Head of caudate nucleus (tissue), 42 donors: ENCODE measurements at regions not wholly inside any gene's neighbourhood (a gene's known extent, or its start where the extent isn't known, plus 50 kb on each side); places are given as distances from the start of the nearest gene placed in this dataset.

Experiments
- DNase-seq, 42 donors: peaks; one replicate each; pipeline versions ENCODE4 v3.0.0 to v3.0.0-alpha.2; 2020 to 2021; ENCODE audit warnings: mixed read lengths in 7 of 42
- intact Hi-C: fragments of 100-400 bp; cut with DNase I; formaldehyde crosslinking; loops from one replicate; pipeline ENCODE4 v1.15.0; 2022

- no peak for DNase-seq
- intact Hi-C loops: no loop called here
These were observed 981.4 kb downstream of the BCL11B start for GRCh38 chr14:98290596-98290995.

- DNase-seq: no peak
- intact Hi-C loops: no loop called here
These were observed 979.8 kb downstream of the BCL11B start for GRCh38 chr14:98292191-98292590.

- intact Hi-C loops: no loop called here
- peak in 6 of 42 donors; percentile 10 to 67 (median 36) for DNase-seq
These were observed 978.4 kb downstream of the BCL11B start for GRCh38 chr14:98293576-98293975.

- intact Hi-C loops: no loop called here
- no peak for DNase-seq
These were observed 975.1 kb downstream of the BCL11B start for GRCh38 chr14:98296895-98297294.

GRCh38 chr14:98297567-98297966 lies 974.4 kb downstream of the BCL11B start:
- DNase-seq: no peak
- intact Hi-C loops: no loop called here

- intact Hi-C loops: no loop called here
- DNase-seq: no peak
These were observed 973.3 kb downstream of the BCL11B start for GRCh38 chr14:98298481-98299244.

- no peak for DNase-seq
- intact Hi-C loops: no loop called here
These were observed 970.3 kb downstream of the BCL11B start for GRCh38 chr14:98301681-98302080.

- intact Hi-C loops: no loop called here
- no peak for DNase-seq
These were observed 967.4 kb downstream of the BCL11B start for GRCh38 chr14:98304574-98304973.

GRCh38 chr14:98309591-98309990 lies 962.4 kb downstream of the BCL11B start:
- intact Hi-C loops: no loop called here
- no peak for DNase-seq

- intact Hi-C loops: no loop called here
- DNase-seq: no peak
These were observed 960.0 kb downstream of the BCL11B start for GRCh38 chr14:98312006-98312405.

- intact Hi-C loops: no loop called here
- DNase-seq: no peak
These were observed 950.2 kb downstream of the BCL11B start for GRCh38 chr14:98321841-98322240.

- DNase-seq: no peak
- intact Hi-C loops: no loop called here
These were observed 948.2 kb downstream of the BCL11B start for GRCh38 chr14:98323836-98324235.

- peak in 3 of 42 donors; percentile 11 to 13 (median 12) for DNase-seq
- intact Hi-C loops: no loop called here
These were observed 946.2 kb downstream of the BCL11B start for GRCh38 chr14:98325761-98326160.

- intact Hi-C loops: no loop called here
- no peak for DNase-seq
These were observed 943.5 kb downstream of the BCL11B start for GRCh38 chr14:98328496-98328895.

- intact Hi-C loops: no loop called here
- DNase-seq: no peak
These were observed 937.8 kb downstream of the BCL11B start for GRCh38 chr14:98334186-98334585.

GRCh38 chr14:98341211-98341610 lies 930.8 kb downstream of the BCL11B start:
- intact Hi-C loops: no loop called here
- no peak for DNase-seq

- intact Hi-C loops: no loop called here
- DNase-seq: no peak
These were observed 926.8 kb downstream of the BCL11B start for GRCh38 chr14:98345161-98345560.

- intact Hi-C loops: no loop called here
- no peak for DNase-seq
These were observed 924.3 kb downstream of the BCL11B start for GRCh38 chr14:98347686-98348085.

GRCh38 chr14:98348505-98348904 lies 923.5 kb downstream of the BCL11B start:
- no peak for DNase-seq
- intact Hi-C loops: no loop called here

- no peak for DNase-seq
- intact Hi-C loops: no loop called here
These were observed 921.8 kb downstream of the BCL11B start for GRCh38 chr14:98350213-98350612.

- intact Hi-C loops: no loop called here
- DNase-seq: peak in 1 of 42 donors; percentile 7
These were observed 907.0 kb downstream of the BCL11B start for GRCh38 chr14:98364961-98365360.
